Gastroesophageal sphincter (tissue), 3 donors: ENCODE measurements at regions not wholly inside any gene's neighbourhood (a gene's known extent, or its start where the extent isn't known, plus 50 kb on each side); places are given as distances from the start of the nearest gene placed in this dataset.

Experiments
- CTCF ChIP-seq, 4 experiments: fragments of 200-600 bp in 2 of 4; fragments of 450-650 bp in 2 of 4; sonication (generic) in 1 of 4; IDR thresholded peaks; one replicate each; pipeline ENCODE4 v1.5.1; 2017 to 2019; ENCODE audit warnings: antibody characterized with exemption in 4 of 4, mild to moderate bottlenecking in 2 of 4, moderate library complexity in 2 of 4
- POLR2AphosphoS5 ChIP-seq: sonication (generic); formaldehyde crosslinking; IDR thresholded peaks from one replicate; pipeline ENCODE4 v1.6.1; 2017; ENCODE audit warnings: antibody characterized with exemption

- TF ChIP-seq CTCF (IDR thresholded peaks at IDR 0.05) (no peak), POLR2AphosphoS5 (no peak)
These were observed 52.3 kb upstream of the USP44 start for GRCh38 chr12:95603351-95604145.
